HL-60/S4 treated with phorbol 12-myristate 13-acetate at 8.2 ng/mL for 4 days and 3 days (cell line): ENCODE measurements at regions not wholly inside any gene's neighbourhood (a gene's known extent, or its start where the extent isn't known, plus 50 kb on each side); places are given as distances from the start of the nearest gene placed in this dataset.
"Not testable (repeated sequence)": the region's sequence is repeated elsewhere in the genome, so short reads cannot be mapped to it uniquely, and the experiment has no call there.

Experiments used
- in situ Hi-C: fragments of 300-500 bp; cut with MboI; formaldehyde crosslinking; loops from 2 replicates; pipeline ENCODE4 v1.15.0; 2022; ENCODE audit warnings: low sequenced_read_pairs

GRCh38 chr4:3377557-3377956 lies 64.2 kb upstream of the HGFAC start:
- in situ Hi-C loops, result no loop called here

- in situ Hi-C loops, result not testable (repeated sequence)
Observed at GRCh38 chr4:3380336-3380735, 61.4 kb upstream of the HGFAC start.

GRCh38 chr4:3381208-3381607 lies 60.6 kb upstream of the HGFAC start:
- in situ Hi-C loops, result not testable (repeated sequence)

GRCh38 chr4:3382251-3382650 lies 59.5 kb upstream of the HGFAC start:
- in situ Hi-C loops, result no loop called here

GRCh38 chr4:3384391-3384770 lies 57.4 kb upstream of the HGFAC start:
- in situ Hi-C loops, result no loop called here

- in situ Hi-C loops, result no loop called here
Observed at GRCh38 chr4:3384771-3385710, 56.7 kb upstream of the HGFAC start.

- in situ Hi-C loops, result no loop called here
Observed at GRCh38 chr4:3385711-3386420, 55.9 kb upstream of the HGFAC start.

GRCh38 chr4:3386526-3386925 lies 55.2 kb upstream of the HGFAC start:
- in situ Hi-C loops, result no loop called here

GRCh38 chr4:3387154-3387942 lies 54.4 kb upstream of the HGFAC start:
- in situ Hi-C loops, result no loop called here

GRCh38 chr4:3387943-3388361 lies 53.8 kb upstream of the HGFAC start:
- in situ Hi-C loops, result no loop called here

- in situ Hi-C loops, result no loop called here
Observed at GRCh38 chr4:3388471-3389232, 53.1 kb upstream of the HGFAC start.

- in situ Hi-C loops, result no loop called here
Observed at GRCh38 chr4:3389233-3390215, 52.2 kb upstream of the HGFAC start.

- in situ Hi-C loops, result no loop called here
Observed at GRCh38 chr4:3390288-3390811, 51.4 kb upstream of the HGFAC start.

GRCh38 chr4:3391422-3391821 lies 50.3 kb upstream of the HGFAC start:
- in situ Hi-C loops, result no loop called here
